SK-N-SH (cell line): ENCODE measurements at regions not wholly inside any gene's neighbourhood (a gene's known extent, or its start where the extent isn't known, plus 50 kb on each side); places are given as distances from the start of the nearest gene placed in this dataset.

Source experiments
- CTCF ChIA-PET: fragments of 300-600, 350-600 bp; formaldehyde crosslinking; extraction: SDS; loops from one replicate; lab custom pipeline; 2021; lab: Yijun Ruan, JAX
- POLR2A ChIA-PET: fragments of 350-600 bp; sonication (Branson Sonifier 250); formaldehyde crosslinking; extraction: SDS; loops from one replicate; lab custom pipeline; 2020; ENCODE audit warnings: antibody characterized with exemption, inconsistent platforms; lab: Yijun Ruan, JAX
- DNase-seq: peaks from one replicate; pipeline ENCODE4 v3.0.0; 2012
- H2AFZ ChIP-seq: fragments of 200-600 bp; sonication (generic); 2 replicates; pipeline ENCODE4 v1.8.1; 2016; ENCODE audit warnings: antibody characterized with exemption, mild to moderate bottlenecking, low read depth
- H3F3A ChIP-seq: fragments of 200-600 bp; sonication (generic); replicated peaks from 2 replicates; pipeline ENCODE3; 2016; ENCODE audit warnings: antibody characterized with exemption, mild to moderate bottlenecking; ENCODE audit not compliant: insufficient read depth
- H3K27ac ChIP-seq, 2 experiments: fragments of 200-500 bp in 1 of 2; fragments of 200-600 bp in 1 of 2; sonication (Bioruptor generic) in 1 of 2; sonication (generic), shearing (Covaris generic) in 1 of 2; 2 replicates each; pipeline versions ENCODE4 v1.5.1 to v1.6.1; 2014 to 2016; ENCODE audit warnings: low read depth in 2 of 2, inconsistent platforms in 1 of 2, low read length in 1 of 2, mild to moderate bottlenecking in 1 of 2, mixed read lengths in 1 of 2
- H3K27me3 ChIP-seq: fragments of 200-600 bp; sonication (generic), shearing (Covaris generic); 2 replicates; pipeline ENCODE4 v1.6.1; 2016; ENCODE audit warnings: mixed run types; ENCODE audit not compliant: insufficient read depth
- H3K36me3 ChIP-seq, 2 experiments: fragments of 200-500 bp in 1 of 2; fragments of 200-600 bp in 1 of 2; sonication (Bioruptor generic) in 1 of 2; sonication (generic) in 1 of 2; replicated peaks in 1 of 2; 2 replicates each; pipeline versions ENCODE3 to v1.5.1; 2014 to 2016; ENCODE audit warnings: low read length in 1 of 2, mild to moderate bottlenecking in 1 of 2; ENCODE audit not compliant: insufficient read depth in 2 of 2, control insufficient read depth in 1 of 2
- H3K4me1 ChIP-seq, 2 experiments: fragments of 200-500 bp in 1 of 2; fragments of 200-600 bp in 1 of 2; sonication (Bioruptor generic) in 1 of 2; sonication (generic), shearing (Covaris generic) in 1 of 2; 2 replicates each; pipeline versions ENCODE4 v1.5.1 to v1.6.1; 2014 to 2016; ENCODE audit warnings: low read depth in 1 of 2, low read length in 1 of 2, mixed run types in 1 of 2; ENCODE audit not compliant: insufficient read depth in 2 of 2, control insufficient read depth in 1 of 2
- H3K4me2 ChIP-seq: fragments of 200-600 bp; sonication (generic), shearing (Covaris generic); 2 replicates; pipeline ENCODE4 v1.6.1; 2017; ENCODE audit warnings: mixed run types
- H3K4me3 ChIP-seq, 2 experiments: fragments of 200-500 bp in 1 of 2; fragments of 200-600 bp in 1 of 2; sonication (Bioruptor generic) in 1 of 2; sonication (generic), shearing (Covaris generic) in 1 of 2; 2 replicates each; pipeline versions ENCODE4 v1.5.1 to v1.8.1; 2014 to 2016; ENCODE audit warnings: low read depth in 2 of 2, inconsistent platforms in 1 of 2, low read length in 1 of 2, mild to moderate bottlenecking in 1 of 2, mixed read lengths in 1 of 2, moderate library complexity in 1 of 2
- H3K79me2 ChIP-seq: fragments of 200-600 bp; sonication (generic); 2 replicates; pipeline ENCODE4 v1.8.1; 2017; ENCODE audit warnings: mild to moderate bottlenecking; ENCODE audit not compliant: insufficient read depth
- H3K9ac ChIP-seq: fragments of 200-600 bp; sonication (generic); 2 replicates; pipeline ENCODE4 v1.6.1; 2017; ENCODE audit warnings: mixed run types
- H3K9me2 ChIP-seq: fragments of 200-600 bp; sonication (generic); 2 replicates; pipeline ENCODE4 v1.6.1; 2017; ENCODE audit warnings: mixed run types
- H3K9me3 ChIP-seq: fragments of 200-600 bp; sonication (generic); 2 replicates; pipeline ENCODE4 v1.6.1; 2017; ENCODE audit warnings: mixed run types, mild to moderate bottlenecking, moderate library complexity
- H4K20me1 ChIP-seq: fragments of 200-600 bp; sonication (generic); 2 replicates; pipeline ENCODE4 v1.6.1; 2017; ENCODE audit warnings: mild to moderate bottlenecking, mixed run types; ENCODE audit not compliant: insufficient read depth
- CHD2 ChIP-seq: fragments of 150-350 bp; IDR thresholded peaks from 2 replicates; pipeline ENCODE4 v1.6.1; 2018; ENCODE audit warnings: low read length; ENCODE audit not compliant: partially characterized antibody
- ELF1 ChIP-seq: IDR thresholded peaks from 2 replicates; pipeline ENCODE4 v1.4.0; 2012
- EZH2phosphoT487 ChIP-seq: fragments of 200-600 bp; sonication (generic); IDR thresholded peaks from 2 replicates; pipeline ENCODE4 v1.6.1; 2017; ENCODE audit warnings: low read depth, mixed run types, mild to moderate bottlenecking, antibody characterized with exemption, moderate library complexity, borderline replicate concordance
- FOXJ3 ChIP-seq: sonication (generic); formaldehyde crosslinking; IDR thresholded peaks from 2 replicates; pipeline ENCODE4 v1.5.1; 2020; ENCODE audit warnings: mild to moderate bottlenecking, missing genetic modification reagents
- FOXM1 ChIP-seq: IDR thresholded peaks from 2 replicates; pipeline ENCODE4 v1.4.0; 2012; ENCODE audit warnings: low read depth, mild to moderate bottlenecking
- GABPA ChIP-seq: IDR thresholded peaks from 2 replicates; pipeline ENCODE4 v1.4.0; 2012; ENCODE audit warnings: low read depth, mild to moderate bottlenecking
- JUND ChIP-seq: IDR thresholded peaks from 2 replicates; pipeline ENCODE4 v1.4.0; 2012
- MAX ChIP-seq: IDR thresholded peaks from 2 replicates; pipeline ENCODE4 v1.4.0; 2012; ENCODE audit warnings: low read depth
- MEF2A ChIP-seq: IDR thresholded peaks from 2 replicates; pipeline ENCODE4 v1.4.0; 2012; ENCODE audit warnings: low read depth, borderline replicate concordance
- MXI1 ChIP-seq: IDR thresholded peaks from 2 replicates; pipeline ENCODE4 v1.6.1; 2012; ENCODE audit warnings: mild to moderate bottlenecking, low read depth, low read length, improper control_type of control experiment
- NFIC ChIP-seq: IDR thresholded peaks from 2 replicates; pipeline ENCODE4 v1.4.0; 2012; ENCODE audit warnings: borderline replicate concordance
- NRF1 ChIP-seq: IDR thresholded peaks from 2 replicates; pipeline ENCODE4 v1.6.1; 2012; ENCODE audit warnings: low read depth, mild to moderate bottlenecking, low read length
- SIN3A ChIP-seq: IDR thresholded peaks from 2 replicates; pipeline ENCODE4 v1.6.1; 2012; ENCODE audit warnings: low read depth, mild to moderate bottlenecking, low read length, moderate library complexity, borderline replicate concordance
- TAF1 ChIP-seq: IDR thresholded peaks from 2 replicates; pipeline ENCODE4 v1.6.1; 2012; ENCODE audit warnings: low read depth, mild to moderate bottlenecking, low read length, moderate library complexity, borderline replicate concordance
- TCF12 ChIP-seq: IDR thresholded peaks from 2 replicates; pipeline ENCODE4 v1.4.0; 2012
- TEAD4 ChIP-seq: IDR thresholded peaks from 2 replicates; pipeline ENCODE4 v1.4.0; 2012; ENCODE audit warnings: mild to moderate bottlenecking, borderline replicate concordance; ENCODE audit not compliant: insufficient read depth
- ZBTB33 ChIP-seq: IDR thresholded peaks from 2 replicates; pipeline ENCODE4 v1.4.0; 2012; ENCODE audit warnings: low read depth, borderline replicate concordance
- WGBS: methylation state at CpG from one replicate; pipeline ENCODE4 v1.1.6; 2017; ENCODE audit warnings: low lambda C conversion rate; 5-methylcytosine and 5-hydroxymethylcytosine counted together
- TF ChIP-seq, protein P1 (sequence below): fragments of 200-600 bp; sonication (generic); IDR thresholded peaks from 2 replicates; pipeline ENCODE4 v1.6.1; 2017; ENCODE audit warnings: antibody characterized with exemption, mild to moderate bottlenecking, moderate library complexity
- TF ChIP-seq, protein P2 (sequence below): fragments of 150-350 bp; IDR thresholded peaks from 2 replicates; pipeline ENCODE4 v1.6.1; 2017; ENCODE audit warnings: antibody characterized with exemption, low read length, low read depth, borderline replicate concordance
- TF ChIP-seq, protein P3 (sequence below): IDR thresholded peaks from 2 replicates; pipeline ENCODE4 v1.4.0; 2012; ENCODE audit warnings: low read depth, borderline replicate concordance

- H2AFZ ChIP-seq = no peak overlapping the region
- H3K4me1 ChIP-seq = peaks cover 0 to 6% of the 10 kb centered on the region in 2 experiments; a peak in 2 of 4 replicates
- 78% methylated on average over 4 of the region's 4 CpGs for WGBS
- H3K4me3 ChIP-seq = no peak overlapping the region
- H3K36me3 ChIP-seq = no peaks in the 10 kb centered on the region
- no peak overlapping the region for H3K9ac ChIP-seq
- H3F3A ChIP-seq = no peaks in the 10 kb centered on the region
- H3K9me3 ChIP-seq = no peaks in the 10 kb centered on the region
- POLR2A ChIA-PET = no interaction called here
- no peaks in the 10 kb centered on the region for H3K9me2 ChIP-seq
- no peak overlapping the region for H3K27ac ChIP-seq
- TF ChIP-seq NFIC (no peak), TAF1 (no peak), TEAD4 (no peak), JUND (no peak), GABPA (no peak), EZH2phosphoT487 (no peak), MXI1 (no peak), CHD2 (no peak), NRF1 (no peak), MAX (no peak), TCF12 (no peak), MEF2A (no peak), FOXM1 (no peak)
- TF ChIP-seq, protein P1, sequence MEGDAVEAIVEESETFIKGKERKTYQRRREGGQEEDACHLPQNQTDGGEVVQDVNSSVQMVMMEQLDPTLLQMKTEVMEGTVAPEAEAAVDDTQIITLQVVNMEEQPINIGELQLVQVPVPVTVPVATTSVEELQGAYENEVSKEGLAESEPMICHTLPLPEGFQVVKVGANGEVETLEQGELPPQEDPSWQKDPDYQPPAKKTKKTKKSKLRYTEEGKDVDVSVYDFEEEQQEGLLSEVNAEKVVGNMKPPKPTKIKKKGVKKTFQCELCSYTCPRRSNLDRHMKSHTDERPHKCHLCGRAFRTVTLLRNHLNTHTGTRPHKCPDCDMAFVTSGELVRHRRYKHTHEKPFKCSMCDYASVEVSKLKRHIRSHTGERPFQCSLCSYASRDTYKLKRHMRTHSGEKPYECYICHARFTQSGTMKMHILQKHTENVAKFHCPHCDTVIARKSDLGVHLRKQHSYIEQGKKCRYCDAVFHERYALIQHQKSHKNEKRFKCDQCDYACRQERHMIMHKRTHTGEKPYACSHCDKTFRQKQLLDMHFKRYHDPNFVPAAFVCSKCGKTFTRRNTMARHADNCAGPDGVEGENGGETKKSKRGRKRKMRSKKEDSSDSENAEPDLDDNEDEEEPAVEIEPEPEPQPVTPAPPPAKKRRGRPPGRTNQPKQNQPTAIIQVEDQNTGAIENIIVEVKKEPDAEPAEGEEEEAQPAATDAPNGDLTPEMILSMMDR = no peak
- TF ChIP-seq, protein P2, sequence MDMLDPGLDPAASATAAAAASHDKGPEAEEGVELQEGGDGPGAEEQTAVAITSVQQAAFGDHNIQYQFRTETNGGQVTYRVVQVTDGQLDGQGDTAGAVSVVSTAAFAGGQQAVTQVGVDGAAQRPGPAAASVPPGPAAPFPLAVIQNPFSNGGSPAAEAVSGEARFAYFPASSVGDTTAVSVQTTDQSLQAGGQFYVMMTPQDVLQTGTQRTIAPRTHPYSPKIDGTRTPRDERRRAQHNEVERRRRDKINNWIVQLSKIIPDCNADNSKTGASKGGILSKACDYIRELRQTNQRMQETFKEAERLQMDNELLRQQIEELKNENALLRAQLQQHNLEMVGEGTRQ = no peak
- TF ChIP-seq, protein P3, sequence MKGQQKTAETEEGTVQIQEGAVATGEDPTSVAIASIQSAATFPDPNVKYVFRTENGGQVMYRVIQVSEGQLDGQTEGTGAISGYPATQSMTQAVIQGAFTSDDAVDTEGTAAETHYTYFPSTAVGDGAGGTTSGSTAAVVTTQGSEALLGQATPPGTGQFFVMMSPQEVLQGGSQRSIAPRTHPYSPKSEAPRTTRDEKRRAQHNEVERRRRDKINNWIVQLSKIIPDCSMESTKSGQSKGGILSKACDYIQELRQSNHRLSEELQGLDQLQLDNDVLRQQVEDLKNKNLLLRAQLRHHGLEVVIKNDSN = no peak
- no peak overlapping the region for H3K4me2 ChIP-seq
- no peaks in the 10 kb centered on the region for H3K27me3 ChIP-seq
- H4K20me1 ChIP-seq = no peaks in the 10 kb centered on the region
- CTCF ChIA-PET = interaction anchor here (0.9 kb wide), 1 partner anchor 15 kb away, joined by 4 read pairs; no protein-coding TSS in a partner anchor
- DNase-seq = no peak
- no peaks in the 10 kb centered on the region for H3K79me2 ChIP-seq
These were observed 301.7 kb upstream of the LYPLAL1 start for GRCh38 chr1:218872026-218872425.

DNA sequence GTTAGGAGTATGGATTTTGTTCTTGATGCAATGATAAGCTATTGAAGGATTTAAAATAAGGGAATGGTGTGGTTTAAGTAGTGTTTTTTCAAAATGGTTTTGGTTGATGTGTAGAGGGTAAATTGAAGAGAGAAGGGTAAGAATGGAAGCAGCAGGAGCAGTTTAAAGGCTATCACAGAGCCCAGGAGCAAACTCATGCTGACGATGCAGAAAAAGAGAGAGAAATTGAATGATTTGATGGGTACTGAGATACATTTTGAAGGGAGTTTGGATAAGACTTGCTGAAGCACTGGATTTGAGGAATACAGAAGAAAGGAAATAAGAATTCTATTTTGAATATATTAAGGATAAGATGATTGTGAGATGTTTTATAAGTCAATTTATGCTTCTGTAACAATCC, 300.8 kb upstream of the LYPLAL1 start:
- Histone ChIP-seq H3K79me2 (no peaks in the 10 kb centered on the region), H3K4me2 (no peak overlapping the region), H3K36me3 (no peaks in the 10 kb centered on the region), H3K9me2 (no peaks in the 10 kb centered on the region), H3K4me3 (no peak overlapping the region), H3K4me1 (peaks cover 0 to 6% of the 10 kb centered on the region in 2 experiments; a peak in 2 of 4 replicates), H3K27ac (no peak overlapping the region), H3F3A (no peaks in the 10 kb centered on the region), H3K9ac (no peak overlapping the region), H2AFZ (no peak overlapping the region), H3K9me3 (no peaks in the 10 kb centered on the region), H4K20me1 (no peaks in the 10 kb centered on the region), H3K27me3 (no peaks in the 10 kb centered on the region)
- ChIA-PET CTCF (no interaction called here), POLR2A (no interaction called here)
- no peak for TF ChIP-seq JUND
- no peak for TF ChIP-seq TCF12
- no peak for TF ChIP-seq ZBTB33
- TF ChIP-seq, protein P1 = no peak
- no peak for TF ChIP-seq ELF1
- TF ChIP-seq MEF2A = no peak
- no peak for TF ChIP-seq SIN3A
- TF ChIP-seq FOXJ3 (CRISPR knock-in tag) = no peak
- WGBS = 97% methylated on average over 1 of the region's 1 CpG
- no peak for DNase-seq
